ENCODE measurements at regions not wholly inside any gene's neighbourhood (a gene's known extent, or its start where the extent isn't known, plus 50 kb on each side); places are given as distances from the start of the nearest gene placed in this dataset.

GRCh38 chr6:2448826-2449571 lies 203.6 kb upstream of the GMDS start:
- H3K27me3 ChIP-seq (ENCODE audit: control insufficient read depth, insufficient read depth, low read length): peaks cover 5% of the 10 kb centered on the region
- H3K27ac ChIP-seq (ENCODE audit: low read length): no peak overlapping the region
- H3K9me3 ChIP-seq (replicated peaks; ENCODE audit: control insufficient read depth, low read depth, low read length): no peaks in the 10 kb centered on the region
- H3K4me3 ChIP-seq (ENCODE audit: low read length): no peak overlapping the region
- peaks cover 10% of the 10 kb centered on the region for H3K4me1 ChIP-seq (ENCODE audit: control insufficient read depth, insufficient read depth, low read length)
- 6% methylated on average over 12 of the region's 22 CpGs for WGBS (ENCODE audit: insufficient coverage)
- DNase-seq: peak; percentile 74
- no peaks in the 10 kb centered on the region for H3K36me3 ChIP-seq (ENCODE audit: control insufficient read depth, insufficient read depth, low read length)

DNA sequence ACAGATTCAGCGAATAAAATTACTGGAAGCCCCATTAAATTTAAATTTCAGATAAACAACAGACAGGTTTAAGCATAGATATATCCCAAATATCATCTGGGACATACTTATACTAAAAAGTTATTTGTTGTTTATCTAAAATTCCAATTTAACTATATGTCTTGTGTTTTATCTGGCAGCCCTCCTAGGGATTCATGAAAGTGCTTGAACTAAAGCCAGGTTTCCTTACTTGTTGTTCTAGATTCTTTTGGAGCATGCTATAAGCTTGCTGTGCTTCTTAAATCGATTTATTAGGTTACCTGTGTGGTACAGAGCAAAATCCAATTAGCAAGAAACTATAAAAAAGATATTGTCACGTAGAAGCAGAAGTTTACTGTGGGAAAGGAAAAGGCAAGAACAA lies 202.5 kb upstream of the GMDS start:
- Histone ChIP-seq H3K4me1 (ENCODE audit: control insufficient read depth, insufficient read depth, low read length) (peaks cover 10% of the 10 kb centered on the region), H3K27me3 (ENCODE audit: control insufficient read depth, insufficient read depth, low read length) (peaks cover 5% of the 10 kb centered on the region), H3K4me3 (ENCODE audit: low read length) (no peak overlapping the region), H3K9me3 (replicated peaks; ENCODE audit: control insufficient read depth, low read depth, low read length) (no peaks in the 10 kb centered on the region), H3K36me3 (ENCODE audit: control insufficient read depth, insufficient read depth, low read length) (no peaks in the 10 kb centered on the region), H3K27ac (ENCODE audit: low read length) (no peak overlapping the region)
- no CpG with 5 or more reads among the region's 3 CpGs for WGBS (ENCODE audit: insufficient coverage)
- peak; percentile 26 for DNase-seq

GRCh38 chr6:2447318-2447920 lies 202.0 kb upstream of the GMDS start:
- no peak overlapping the region for H3K4me3 ChIP-seq (ENCODE audit: low read length)
- H3K4me1 ChIP-seq (ENCODE audit: control insufficient read depth, insufficient read depth, low read length): peaks cover 10% of the 10 kb centered on the region
- H3K27ac ChIP-seq (ENCODE audit: low read length): no peak overlapping the region
- no peak for DNase-seq
- no peaks in the 10 kb centered on the region for H3K36me3 ChIP-seq (ENCODE audit: control insufficient read depth, insufficient read depth, low read length)
- H3K27me3 ChIP-seq (ENCODE audit: control insufficient read depth, insufficient read depth, low read length): peaks cover 5% of the 10 kb centered on the region
- H3K9me3 ChIP-seq (replicated peaks; ENCODE audit: control insufficient read depth, low read depth, low read length): no peaks in the 10 kb centered on the region
- 59% methylated on average over 3 of the region's 4 CpGs for WGBS (ENCODE audit: insufficient coverage)

DNA sequence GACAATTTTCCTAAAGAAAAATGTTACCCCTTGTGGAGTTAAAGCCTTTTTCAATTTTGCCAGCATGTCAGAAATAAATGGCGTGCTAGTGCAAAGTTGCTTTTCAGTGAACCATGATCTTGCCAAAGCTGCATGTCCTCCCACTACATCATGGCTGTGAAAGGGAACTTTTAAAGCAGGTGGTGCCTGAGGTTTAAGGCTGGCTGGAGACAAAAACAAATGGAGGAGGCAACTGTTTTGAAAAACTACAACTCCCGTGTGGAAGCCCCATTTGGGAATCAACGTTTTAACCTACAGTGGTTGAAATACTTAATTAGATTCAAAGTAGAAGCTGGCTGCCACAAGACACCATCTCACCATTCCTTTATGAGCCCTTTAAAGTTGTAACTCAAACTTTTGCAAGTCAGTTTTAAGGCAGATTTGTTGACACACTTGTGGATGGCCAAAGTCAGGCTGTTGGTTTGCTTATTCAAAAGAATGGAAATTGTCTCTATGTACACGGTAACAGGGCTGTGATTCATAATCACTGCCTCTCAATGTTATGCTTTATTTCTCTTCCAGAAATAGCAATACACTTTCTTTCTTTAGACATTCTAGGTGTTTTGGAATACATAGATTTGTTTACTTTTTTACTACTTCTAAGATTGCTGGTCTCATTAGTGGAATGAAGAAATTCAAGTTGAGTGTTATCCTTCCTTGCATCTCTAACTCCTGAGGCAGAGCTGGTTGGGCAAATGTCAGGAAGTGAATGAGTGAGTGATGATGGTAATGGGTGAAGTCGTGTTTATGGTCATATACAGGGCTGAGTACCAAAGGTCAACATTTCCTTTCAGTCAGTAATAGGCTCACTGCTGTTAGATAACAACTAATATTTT lies 196.4 kb upstream of the GMDS start:
- H3K4me3 ChIP-seq (ENCODE audit: low read length): no peak overlapping the region
- no peak overlapping the region for H3K27ac ChIP-seq (ENCODE audit: low read length)
- WGBS (ENCODE audit: insufficient coverage): 80% methylated on average over 2 of the region's 5 CpGs
- H3K4me1 ChIP-seq (ENCODE audit: control insufficient read depth, insufficient read depth, low read length): no peaks in the 10 kb centered on the region
- H3K36me3 ChIP-seq (ENCODE audit: control insufficient read depth, insufficient read depth, low read length): no peaks in the 10 kb centered on the region
- no peaks in the 10 kb centered on the region for H3K9me3 ChIP-seq (replicated peaks; ENCODE audit: control insufficient read depth, low read depth, low read length)
- no peak for DNase-seq
- no peaks in the 10 kb centered on the region for H3K27me3 ChIP-seq (ENCODE audit: control insufficient read depth, insufficient read depth, low read length)

- H3K4me3 ChIP-seq (ENCODE audit: low read length): no peak overlapping the region
- H3K9me3 ChIP-seq (replicated peaks; ENCODE audit: control insufficient read depth, low read depth, low read length): no peaks in the 10 kb centered on the region
- H3K27ac ChIP-seq (ENCODE audit: low read length): no peak overlapping the region
- peaks cover under 1% of the 10 kb centered on the region for H3K27me3 ChIP-seq (ENCODE audit: control insufficient read depth, insufficient read depth, low read length)
- no peaks in the 10 kb centered on the region for H3K36me3 ChIP-seq (ENCODE audit: control insufficient read depth, insufficient read depth, low read length)
- no peaks in the 10 kb centered on the region for H3K4me1 ChIP-seq (ENCODE audit: control insufficient read depth, insufficient read depth, low read length)
- no peak for DNase-seq
Measured at GRCh38 chr6:2440516-2440915, 195.1 kb upstream of the GMDS start.

- 74% methylated on average over 5 of the region's 6 CpGs for WGBS (ENCODE audit: insufficient coverage)
- H3K4me3 ChIP-seq (ENCODE audit: low read length): no peak overlapping the region
- no peaks in the 10 kb centered on the region for H3K9me3 ChIP-seq (replicated peaks; ENCODE audit: control insufficient read depth, low read depth, low read length)
- peaks cover 2% of the 10 kb centered on the region for H3K27me3 ChIP-seq (ENCODE audit: control insufficient read depth, insufficient read depth, low read length)
- peaks cover 4% of the 10 kb centered on the region for H3K4me1 ChIP-seq (ENCODE audit: control insufficient read depth, insufficient read depth, low read length)
- no peak overlapping the region for H3K27ac ChIP-seq (ENCODE audit: low read length)
- H3K36me3 ChIP-seq (ENCODE audit: control insufficient read depth, insufficient read depth, low read length): no peaks in the 10 kb centered on the region
- no peak for DNase-seq
Measured at GRCh38 chr6:2439632-2440031, 194.2 kb upstream of the GMDS start.

DNA sequence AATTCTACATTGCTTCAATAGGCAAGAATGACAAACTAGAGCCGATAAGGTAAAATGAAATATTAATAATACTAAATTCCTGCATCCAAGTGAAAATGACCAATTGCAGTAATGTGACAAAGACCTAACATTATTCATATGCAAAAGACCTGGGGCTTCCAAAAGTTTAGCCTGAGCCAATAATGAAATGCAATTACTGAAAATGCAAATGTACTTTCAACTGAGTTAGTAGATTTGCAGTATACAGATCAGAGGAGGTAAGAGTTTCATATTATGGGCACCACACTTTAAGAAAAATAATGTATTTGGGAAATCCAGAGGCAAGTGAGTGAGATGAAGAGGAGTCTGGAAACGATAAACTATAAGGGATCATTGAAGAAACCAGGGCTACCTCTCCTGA lies 193.7 kb upstream of the GMDS start:
- peaks cover 4% of the 10 kb centered on the region for H3K4me1 ChIP-seq (ENCODE audit: control insufficient read depth, insufficient read depth, low read length)
- no peaks in the 10 kb centered on the region for H3K36me3 ChIP-seq (ENCODE audit: control insufficient read depth, insufficient read depth, low read length)
- H3K27ac ChIP-seq (ENCODE audit: low read length): no peak overlapping the region
- no peak overlapping the region for H3K4me3 ChIP-seq (ENCODE audit: low read length)
- no CpG with 5 or more reads among the region's 2 CpGs for WGBS (ENCODE audit: insufficient coverage)
- no peak for DNase-seq
- peaks cover 2% of the 10 kb centered on the region for H3K27me3 ChIP-seq (ENCODE audit: control insufficient read depth, insufficient read depth, low read length)
- no peaks in the 10 kb centered on the region for H3K9me3 ChIP-seq (replicated peaks; ENCODE audit: control insufficient read depth, low read depth, low read length)

DNA sequence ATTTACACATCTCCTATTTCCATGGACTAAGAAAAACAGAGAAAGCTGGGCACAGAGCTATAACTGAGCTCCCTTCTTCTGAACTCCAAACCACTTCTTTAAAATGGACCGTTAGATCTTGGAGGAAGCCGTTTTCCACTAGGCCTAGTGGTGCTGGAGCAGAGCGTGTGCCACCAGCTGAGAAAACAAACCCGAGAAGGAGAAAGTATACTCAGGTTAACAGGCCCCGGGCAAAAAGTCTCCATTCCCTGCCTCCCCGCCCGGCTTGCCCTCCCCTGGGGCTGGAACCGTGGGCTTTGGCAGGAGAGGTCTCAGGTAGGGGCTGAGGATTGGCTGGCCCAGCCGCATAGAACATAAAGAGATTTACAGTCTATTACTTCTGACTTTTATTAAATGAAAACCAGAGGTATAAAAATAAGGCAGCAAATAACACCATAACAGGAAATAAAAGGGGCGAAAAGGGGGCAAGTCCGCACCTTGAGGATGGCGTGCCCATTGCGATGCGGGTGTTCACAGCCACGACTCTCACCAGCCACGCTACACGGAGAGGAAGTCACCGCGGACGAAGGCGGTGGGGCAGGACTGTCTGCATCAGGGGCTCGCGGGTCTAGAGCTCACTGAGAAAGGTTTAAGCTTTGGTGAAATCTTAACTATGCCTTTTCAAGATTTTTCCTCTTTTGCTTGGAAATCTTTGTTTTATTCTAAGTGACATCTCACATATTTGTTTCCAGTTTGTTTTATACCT lies 191.2 kb upstream of the GMDS start:
- 84% methylated on average over 11 of the region's 23 CpGs for WGBS (ENCODE audit: insufficient coverage)
- no peaks in the 10 kb centered on the region for H3K9me3 ChIP-seq (replicated peaks; ENCODE audit: control insufficient read depth, low read depth, low read length)
- H3K27me3 ChIP-seq (ENCODE audit: control insufficient read depth, insufficient read depth, low read length): peaks cover 2% of the 10 kb centered on the region

DNA sequence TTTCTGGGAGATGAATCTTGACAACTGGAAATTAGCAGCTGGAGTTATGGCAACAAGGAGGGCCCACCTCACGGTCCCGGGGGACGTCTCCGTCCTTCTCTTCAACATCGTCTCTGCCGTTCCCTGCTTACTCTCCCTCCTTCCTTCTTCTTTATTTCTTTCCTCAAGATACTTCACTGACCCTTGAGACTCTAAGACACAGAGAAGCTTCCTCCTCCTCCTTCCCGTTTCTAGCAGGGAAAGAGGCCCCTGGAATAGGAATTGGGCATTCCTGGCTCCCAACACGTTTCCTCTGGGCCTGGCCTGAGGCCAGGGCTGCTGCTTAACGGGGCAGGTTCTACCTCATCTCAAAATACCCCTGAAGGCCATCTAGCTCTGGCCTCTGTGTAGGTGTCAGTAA lies 189.9 kb upstream of the GMDS start:
- Histone ChIP-seq H3K36me3 (ENCODE audit: control insufficient read depth, insufficient read depth, low read length) (no peaks in the 10 kb centered on the region), H3K9me3 (replicated peaks; ENCODE audit: control insufficient read depth, low read depth, low read length) (no peaks in the 10 kb centered on the region), H3K27ac (ENCODE audit: low read length) (no peak overlapping the region), H3K4me1 (ENCODE audit: control insufficient read depth, insufficient read depth, low read length) (peaks cover 4% of the 10 kb centered on the region), H3K27me3 (ENCODE audit: control insufficient read depth, insufficient read depth, low read length) (peaks cover 2% of the 10 kb centered on the region), H3K4me3 (ENCODE audit: low read length) (no peak overlapping the region)
- WGBS (ENCODE audit: insufficient coverage): 21% methylated on average over 4 of the region's 9 CpGs
- DNase-seq: no peak

More for the DNA sequence above, 191.2 kb upstream of the GMDS start:
- no peak for DNase-seq
- Histone ChIP-seq H3K4me1 (ENCODE audit: control insufficient read depth, insufficient read depth, low read length) (peaks cover 4% of the 10 kb centered on the region), H3K4me3 (ENCODE audit: low read length) (no peak overlapping the region), H3K27ac (ENCODE audit: low read length) (no peak overlapping the region), H3K36me3 (ENCODE audit: control insufficient read depth, insufficient read depth, low read length) (no peaks in the 10 kb centered on the region)

- DNase-seq: peak; percentile 14
- Histone ChIP-seq H3K27ac (ENCODE audit: low read length) (no peak overlapping the region), H3K4me1 (ENCODE audit: control insufficient read depth, insufficient read depth, low read length) (peaks cover 4% of the 10 kb centered on the region), H3K27me3 (ENCODE audit: control insufficient read depth, insufficient read depth, low read length) (peaks cover 2% of the 10 kb centered on the region), H3K4me3 (ENCODE audit: low read length) (no peak overlapping the region), H3K36me3 (ENCODE audit: control insufficient read depth, insufficient read depth, low read length) (no peaks in the 10 kb centered on the region), H3K9me3 (replicated peaks; ENCODE audit: control insufficient read depth, low read depth, low read length) (no peaks in the 10 kb centered on the region)
- 11% methylated on average over 1 of the region's 6 CpGs for WGBS (ENCODE audit: insufficient coverage)
Measured at GRCh38 chr6:2434912-2435311, 189.5 kb upstream of the GMDS start.
